OCI-LY1 (cell line): ENCODE measurements at regions not wholly inside any gene's neighbourhood (a gene's known extent, or its start where the extent isn't known, plus 50 kb on each side); places are given as distances from the start of the nearest gene placed in this dataset.

ENCODE experiments used
- H2AFZ ChIP-seq: fragments of 200-600 bp; sonication (generic), shearing (Covaris generic); 2 replicates; pipeline ENCODE4 v1.6.0; 2014; ENCODE audit warnings: antibody characterized with exemption, mild to moderate bottlenecking, low read length
- H3F3A ChIP-seq: fragments of 200-600 bp; sonication (generic), shearing (Covaris generic); 2 replicates; pipeline ENCODE4 v1.6.0; 2014; ENCODE audit warnings: mild to moderate bottlenecking, antibody characterized with exemption, low read length, moderate library complexity; ENCODE audit not compliant: insufficient read depth
- H3K27ac ChIP-seq: fragments of 200-600 bp; sonication (generic); 2 replicates; pipeline ENCODE4 v1.5.1; 2014; ENCODE audit warnings: low read length, mixed run types, mild to moderate bottlenecking, low read depth; ENCODE audit not compliant: poor library complexity, severe bottlenecking
- H3K27me3 ChIP-seq: fragments of 200-600 bp; sonication (generic); 2 replicates; pipeline ENCODE4 v1.6.0; 2014; ENCODE audit warnings: antibody characterized with exemption, mild to moderate bottlenecking, low read length, moderate library complexity; ENCODE audit not compliant: insufficient read depth
- H3K36me3 ChIP-seq: fragments of 200-600 bp; sonication (generic); 2 replicates; pipeline ENCODE4 v1.6.1; 2014; ENCODE audit warnings: mild to moderate bottlenecking, antibody characterized with exemption, low read length, moderate library complexity, mixed read lengths; ENCODE audit not compliant: insufficient read depth
- H3K4me1 ChIP-seq: fragments of 200-600 bp; sonication (generic); 2 replicates; pipeline ENCODE4 v1.5.1; 2014; ENCODE audit warnings: mild to moderate bottlenecking, low read length, moderate library complexity; ENCODE audit not compliant: insufficient read depth, severe bottlenecking
- H3K4me2 ChIP-seq: fragments of 200-600 bp; sonication (generic), shearing (Covaris generic); 2 replicates; pipeline ENCODE4 v1.6.1; 2014; ENCODE audit warnings: low read length
- H3K4me3 ChIP-seq: fragments of 200-600 bp; sonication (generic); 2 replicates; pipeline ENCODE4 v1.5.1; 2014; ENCODE audit warnings: low read length, low read depth, mild to moderate bottlenecking, mixed read lengths; ENCODE audit not compliant: poor library complexity, severe bottlenecking
- H3K79me2 ChIP-seq: fragments of 200-600 bp; shearing (Covaris generic); 2 replicates; pipeline ENCODE4 v1.6.1; 2016; ENCODE audit warnings: mixed run types, low read length, mixed read lengths; ENCODE audit not compliant: insufficient read depth
- H3K9ac ChIP-seq: fragments of 200-600 bp; sonication (generic), shearing (Covaris generic); 2 replicates; pipeline ENCODE4 v1.6.1; 2014; ENCODE audit warnings: mild to moderate bottlenecking, low read length, mixed read lengths
- H3K9me2 ChIP-seq: fragments of 200-600 bp; sonication (generic), shearing (Covaris generic); 2 replicates; pipeline ENCODE4 v1.6.1; 2014; ENCODE audit warnings: low read depth, mild to moderate bottlenecking, low read length, mixed read lengths
- H3K9me3 ChIP-seq: fragments of 200-600 bp; shearing (Covaris generic); 2 replicates; pipeline ENCODE4 v1.6.1; 2014; ENCODE audit warnings: low read length, mixed read lengths
- H4K20me1 ChIP-seq: fragments of 200-600 bp; sonication (generic), shearing (Covaris generic); 2 replicates; pipeline ENCODE4 v1.6.0; 2016; ENCODE audit warnings: mild to moderate bottlenecking, low read length; ENCODE audit not compliant: insufficient read depth
- CTCF ChIP-seq: fragments of 200-600 bp; sonication (generic), shearing (Covaris generic); IDR thresholded peaks from 2 replicates; pipeline ENCODE4 v1.5.1; 2017; ENCODE audit warnings: mild to moderate bottlenecking, antibody characterized with exemption, low read length, moderate library complexity, mixed read lengths
- EZH2 ChIP-seq: fragments of 200-600 bp; sonication (generic), shearing (Covaris generic); IDR thresholded peaks from 2 replicates; pipeline ENCODE4 v1.8.0; 2017; ENCODE audit warnings: borderline replicate concordance, mixed run types, mild to moderate bottlenecking, antibody characterized with exemption, low read length, moderate library complexity, mixed read lengths

GRCh38 chr11:32161293-32161692 is 70.4 kb downstream of the RCN1 start:
- Histone ChIP-seq H3K27ac (no peak overlapping the region), H3K4me3 (no peak overlapping the region), H3F3A (no peaks in the 10 kb centered on the region), H4K20me1 (no peaks in the 10 kb centered on the region), H3K4me1 (no peaks in the 10 kb centered on the region), H3K9me3 (no peaks in the 10 kb centered on the region), H2AFZ (no peak overlapping the region), H3K9me2 (no peaks in the 10 kb centered on the region), H3K9ac (no peak overlapping the region), H3K4me2 (no peak overlapping the region), H3K36me3 (no peaks in the 10 kb centered on the region), H3K27me3 (no peaks in the 10 kb centered on the region), H3K79me2 (no peaks in the 10 kb centered on the region)
- TF ChIP-seq CTCF (no peak), EZH2 (no peak)

GRCh38 chr11:32162351-32162750 is 71.5 kb downstream of the RCN1 start:
- TF ChIP-seq EZH2 (no peak), CTCF (no peak)
- Histone ChIP-seq H3K4me1 (no peaks in the 10 kb centered on the region), H3K4me3 (no peak overlapping the region), H3K4me2 (no peak overlapping the region), H3K9ac (no peak overlapping the region), H3K9me2 (no peaks in the 10 kb centered on the region), H3K9me3 (no peaks in the 10 kb centered on the region), H3K27ac (no peak overlapping the region), H3K36me3 (no peaks in the 10 kb centered on the region), H3K79me2 (no peaks in the 10 kb centered on the region), H3F3A (no peaks in the 10 kb centered on the region), H2AFZ (no peak overlapping the region), H4K20me1 (no peaks in the 10 kb centered on the region), H3K27me3 (no peaks in the 10 kb centered on the region)

- no peak for TF ChIP-seq CTCF
- TF ChIP-seq EZH2 = no peak
- Histone ChIP-seq H3K9me2 (no peaks in the 10 kb centered on the region), H3F3A (no peaks in the 10 kb centered on the region), H4K20me1 (no peaks in the 10 kb centered on the region), H2AFZ (no peak overlapping the region), H3K36me3 (no peaks in the 10 kb centered on the region), H3K4me1 (no peaks in the 10 kb centered on the region), H3K4me2 (no peak overlapping the region), H3K9me3 (no peaks in the 10 kb centered on the region), H3K4me3 (no peak overlapping the region), H3K27me3 (no peaks in the 10 kb centered on the region), H3K9ac (no peak overlapping the region), H3K27ac (no peak overlapping the region), H3K79me2 (no peaks in the 10 kb centered on the region)
Measured at GRCh38 chr11:32162906-32163305, 72.0 kb downstream of the RCN1 start.
